Suprapubic skin (tissue), 3 donors: ENCODE measurements at regions not wholly inside any gene's neighbourhood (a gene's known extent, or its start where the extent isn't known, plus 50 kb on each side); places are given as distances from the start of the nearest gene placed in this dataset.

ENCODE experiments used
- EP300 ChIP-seq: sonication (generic); formaldehyde crosslinking; IDR thresholded peaks from one replicate; pipeline ENCODE4 v1.6.1; 2017; ENCODE audit warnings: antibody characterized with exemption
- TF ChIP-seq, protein P1 (sequence below), 2 donors: fragments of 200-600 bp in 1 of 2; fragments of 450-650 bp in 1 of 2; sonication (generic) in 1 of 2; IDR thresholded peaks; one replicate each; pipeline ENCODE4 v1.5.1; 2016 to 2019; ENCODE audit warnings: antibody characterized with exemption in 2 of 2, mild to moderate bottlenecking in 1 of 2, moderate library complexity in 1 of 2

DNA sequence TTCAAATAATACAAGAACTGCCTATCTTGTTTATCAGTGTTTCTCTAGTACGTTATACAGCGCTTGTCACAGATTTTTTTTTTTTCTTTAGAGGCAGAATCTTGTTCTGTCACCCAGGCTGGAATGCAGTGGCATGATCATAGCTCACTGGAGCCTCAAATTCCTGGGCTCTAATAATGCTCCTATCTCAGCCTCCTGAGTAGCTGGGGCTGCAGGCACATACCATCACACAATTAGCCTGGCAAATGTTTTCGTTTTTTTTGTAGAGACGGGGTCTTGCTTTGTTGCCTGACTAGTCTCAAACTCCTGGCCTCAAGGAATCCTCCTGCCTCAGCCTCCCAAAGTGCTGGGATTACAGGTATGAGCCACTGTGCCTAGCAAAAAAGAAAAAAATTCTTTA lies 66.0 kb upstream of the FREM2 start:
- TF ChIP-seq EP300, result no peak
- TF ChIP-seq, protein P1, sequence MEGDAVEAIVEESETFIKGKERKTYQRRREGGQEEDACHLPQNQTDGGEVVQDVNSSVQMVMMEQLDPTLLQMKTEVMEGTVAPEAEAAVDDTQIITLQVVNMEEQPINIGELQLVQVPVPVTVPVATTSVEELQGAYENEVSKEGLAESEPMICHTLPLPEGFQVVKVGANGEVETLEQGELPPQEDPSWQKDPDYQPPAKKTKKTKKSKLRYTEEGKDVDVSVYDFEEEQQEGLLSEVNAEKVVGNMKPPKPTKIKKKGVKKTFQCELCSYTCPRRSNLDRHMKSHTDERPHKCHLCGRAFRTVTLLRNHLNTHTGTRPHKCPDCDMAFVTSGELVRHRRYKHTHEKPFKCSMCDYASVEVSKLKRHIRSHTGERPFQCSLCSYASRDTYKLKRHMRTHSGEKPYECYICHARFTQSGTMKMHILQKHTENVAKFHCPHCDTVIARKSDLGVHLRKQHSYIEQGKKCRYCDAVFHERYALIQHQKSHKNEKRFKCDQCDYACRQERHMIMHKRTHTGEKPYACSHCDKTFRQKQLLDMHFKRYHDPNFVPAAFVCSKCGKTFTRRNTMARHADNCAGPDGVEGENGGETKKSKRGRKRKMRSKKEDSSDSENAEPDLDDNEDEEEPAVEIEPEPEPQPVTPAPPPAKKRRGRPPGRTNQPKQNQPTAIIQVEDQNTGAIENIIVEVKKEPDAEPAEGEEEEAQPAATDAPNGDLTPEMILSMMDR (IDR thresholded peaks at IDR 0.05), result no peak
